K562 (cell line): ENCODE measurements at regions not wholly inside any gene's neighbourhood (a gene's known extent, or its start where the extent isn't known, plus 50 kb on each side); places are given as distances from the start of the nearest gene placed in this dataset.

ENCODE experiments used
- ELF4 ChIP-seq: fragments of 450-650 bp; formaldehyde crosslinking; IDR thresholded peaks from 2 replicates; pipeline ENCODE4 v1.4.0; 2022; ENCODE audit warnings: missing genetic modification characterization
- HDAC2 ChIP-seq: fragments of 450-650 bp; IDR thresholded peaks from 2 replicates; pipeline ENCODE4 v1.6.1; 2016; ENCODE audit warnings: mild to moderate bottlenecking
- KLF1 ChIP-seq: fragments of 450-650 bp; IDR thresholded peaks from 2 replicates; pipeline ENCODE4 v1.6.1; 2016; ENCODE audit warnings: missing genetic modification characterization, missing compliant biosample characterization
- TF ChIP-seq, protein P1 (sequence below), 3 experiments: IDR thresholded peaks in 2 of 3; conservative IDR thresholded peaks in 1 of 3; 2 replicates each; pipeline ENCODE4 v1.5.1; 2011 to 2012; ENCODE audit warnings: low read length in 3 of 3, mild to moderate bottlenecking in 3 of 3, control low read depth in 2 of 3, improper control_type of control experiment in 1 of 3, inconsistent platforms in 1 of 3, low read depth in 1 of 3, mixed read lengths in 1 of 3, moderate library complexity in 1 of 3; ENCODE audit not compliant: insufficient read depth in 2 of 3

DNA sequence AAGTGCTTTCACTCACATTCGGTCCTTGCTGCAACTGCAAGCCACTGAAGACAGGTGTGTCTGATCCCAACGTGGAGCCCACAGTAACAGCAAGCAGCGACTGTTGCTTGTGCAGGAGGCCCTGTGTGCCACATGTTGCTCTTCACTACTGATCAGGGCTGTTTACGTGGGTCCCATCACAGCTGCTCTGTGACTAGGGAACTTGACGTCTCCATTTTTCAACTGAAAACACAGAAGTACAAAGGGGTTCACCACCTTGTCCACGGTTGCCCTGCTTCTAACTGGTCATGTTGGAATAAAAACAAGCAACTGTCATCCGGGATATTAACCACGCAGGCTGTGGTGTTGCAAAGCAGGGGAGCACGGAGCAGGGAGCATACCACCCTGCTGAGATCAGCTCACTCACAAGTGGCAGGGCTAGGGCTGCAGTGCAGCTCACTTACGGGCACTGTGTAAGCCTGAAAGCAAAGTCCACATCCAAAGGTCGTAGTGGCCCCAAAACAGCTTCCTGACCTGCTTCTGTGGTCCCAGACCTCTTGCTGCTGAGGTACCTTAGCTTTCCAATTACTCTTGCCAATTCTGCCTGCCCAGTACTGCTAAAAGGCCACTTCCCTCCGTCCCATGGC is 105.8 kb upstream of the DUSP22 start:
- TF ChIP-seq ELF4 (CRISPR knock-in tag), result no peak
- no peak for TF ChIP-seq KLF1
- TF ChIP-seq, protein P1, sequence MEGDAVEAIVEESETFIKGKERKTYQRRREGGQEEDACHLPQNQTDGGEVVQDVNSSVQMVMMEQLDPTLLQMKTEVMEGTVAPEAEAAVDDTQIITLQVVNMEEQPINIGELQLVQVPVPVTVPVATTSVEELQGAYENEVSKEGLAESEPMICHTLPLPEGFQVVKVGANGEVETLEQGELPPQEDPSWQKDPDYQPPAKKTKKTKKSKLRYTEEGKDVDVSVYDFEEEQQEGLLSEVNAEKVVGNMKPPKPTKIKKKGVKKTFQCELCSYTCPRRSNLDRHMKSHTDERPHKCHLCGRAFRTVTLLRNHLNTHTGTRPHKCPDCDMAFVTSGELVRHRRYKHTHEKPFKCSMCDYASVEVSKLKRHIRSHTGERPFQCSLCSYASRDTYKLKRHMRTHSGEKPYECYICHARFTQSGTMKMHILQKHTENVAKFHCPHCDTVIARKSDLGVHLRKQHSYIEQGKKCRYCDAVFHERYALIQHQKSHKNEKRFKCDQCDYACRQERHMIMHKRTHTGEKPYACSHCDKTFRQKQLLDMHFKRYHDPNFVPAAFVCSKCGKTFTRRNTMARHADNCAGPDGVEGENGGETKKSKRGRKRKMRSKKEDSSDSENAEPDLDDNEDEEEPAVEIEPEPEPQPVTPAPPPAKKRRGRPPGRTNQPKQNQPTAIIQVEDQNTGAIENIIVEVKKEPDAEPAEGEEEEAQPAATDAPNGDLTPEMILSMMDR (IDR thresholded peaks at IDR 0.05 in 2 of 3, conservative IDR thresholded peaks at IDR 0.05 in 1 of 3; ENCODE audit: insufficient read depth in 2 of 3, low read depth in 1 of 3, low read length in 3 of 3), result no peak
- TF ChIP-seq HDAC2, result no peak
